ENCODE measurements at regions not wholly inside any gene's neighbourhood (a gene's known extent, or its start where the extent isn't known, plus 50 kb on each side); places are given as distances from the start of the nearest gene placed in this dataset.
A peak's percentile ranks its signal among the peaks of the same experiment; 100 is the strongest.

GRCh38 chr2:133768256-133768655 is 200.0 kb upstream of the NCKAP5 start:
- TF ChIP-seq POLR2AphosphoS5 (IDR thresholded peaks at IDR 0.05) (no peak), POLR2A (IDR thresholded peaks at IDR 0.05) (no peak), CTCF (IDR thresholded peaks at IDR 0.05) (no peak)
- Histone ChIP-seq H3K9me3 (no peaks in the 10 kb centered on the region), H3K27ac (peak overlapping the region; percentile 69 to 71), H3K4me3 (no peak overlapping the region), H3K36me3 (no peaks in the 10 kb centered on the region), H3K4me1 (peaks cover 5 to 11% of the 10 kb centered on the region in 2 donors), H3K27me3 (no peaks in the 10 kb centered on the region)
- intact Hi-C loops (cut with DNase I; ENCODE audit: low total_unique reads): no loop called here
- peak; percentile 74 to 83 for DNase-seq (ENCODE audit: low spot score in 2 of 2)

- Histone ChIP-seq H3K36me3 (no peaks in the 10 kb centered on the region), H3K9me3 (no peaks in the 10 kb centered on the region), H3K4me3 (no peak overlapping the region), H3K27ac (peak overlapping the region; percentile 69 to 71), H3K4me1 (peaks cover 5 to 11% of the 10 kb centered on the region in 2 donors), H3K27me3 (no peaks in the 10 kb centered on the region)
- no peak for TF ChIP-seq POLR2A (IDR thresholded peaks at IDR 0.05)
- no peak for TF ChIP-seq CTCF (IDR thresholded peaks at IDR 0.05)
- TF ChIP-seq POLR2AphosphoS5 (IDR thresholded peaks at IDR 0.05): no peak
- intact Hi-C loops (cut with DNase I; ENCODE audit: low total_unique reads): no loop called here
- peak in 1 of 2 donors; percentile 53 for DNase-seq (ENCODE audit: low spot score in 2 of 2)
These were observed 200.6 kb upstream of the NCKAP5 start for GRCh38 chr2:133768658-133769435.

- intact Hi-C loops (cut with DNase I; ENCODE audit: low total_unique reads): no loop called here
- Histone ChIP-seq H3K4me1 (no peaks in the 10 kb centered on the region), H3K4me3 (no peak overlapping the region), H3K27ac (peak overlapping the region; percentile 73 to 74), H3K36me3 (no peaks in the 10 kb centered on the region), H3K27me3 (no peaks in the 10 kb centered on the region), H3K9me3 (no peaks in the 10 kb centered on the region)
- TF ChIP-seq POLR2AphosphoS5 (IDR thresholded peaks at IDR 0.05) (peak in 1 of 3 donors; percentile 24), CTCF (IDR thresholded peaks at IDR 0.05) (no peak)
- peak in 1 of 2 donors; percentile 68 for DNase-seq (ENCODE audit: low spot score in 2 of 2)
These were observed 205.8 kb upstream of the NCKAP5 start for GRCh38 chr2:133773854-133774653.

DNA sequence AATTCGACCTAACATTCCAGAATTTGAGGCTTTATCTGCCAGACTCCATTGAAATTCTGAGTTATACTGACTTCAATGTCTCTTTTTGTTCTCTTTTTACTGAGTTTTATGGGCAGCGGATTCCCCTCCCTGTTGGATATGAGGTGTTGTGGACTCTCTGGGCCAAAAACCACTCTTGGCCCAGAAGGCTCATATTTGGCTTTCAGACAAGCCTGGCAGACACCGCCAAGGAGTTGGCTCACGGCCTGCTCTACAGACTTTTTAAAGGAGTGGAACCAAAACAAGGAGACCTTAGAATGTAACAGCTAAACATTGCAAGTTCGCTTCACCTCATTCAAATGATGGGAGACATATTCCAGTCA is 206.4 kb upstream of the NCKAP5 start:
- peak in 1 of 2 donors; percentile 71 for DNase-seq (ENCODE audit: low spot score in 2 of 2)
- no peaks in the 10 kb centered on the region for H3K36me3 ChIP-seq
- peak overlapping the region; percentile 73 to 74 for H3K27ac ChIP-seq
- no peak overlapping the region for H3K4me3 ChIP-seq
- TF ChIP-seq CTCF (IDR thresholded peaks at IDR 0.05): no peak
- TF ChIP-seq POLR2A (IDR thresholded peaks at IDR 0.05): no peak
- no peak for TF ChIP-seq POLR2AphosphoS5 (IDR thresholded peaks at IDR 0.05)
- intact Hi-C loops (cut with DNase I; ENCODE audit: low total_unique reads): no loop called here
- no peaks in the 10 kb centered on the region for H3K27me3 ChIP-seq
- H3K4me1 ChIP-seq: no peaks in the 10 kb centered on the region
- no peaks in the 10 kb centered on the region for H3K9me3 ChIP-seq
